Trophoblast cell (in vitro differentiated cells and primary cell): ENCODE measurements at regions not wholly inside any gene's neighbourhood (a gene's known extent, or its start where the extent isn't known, plus 50 kb on each side); places are given as distances from the start of the nearest gene placed in this dataset.

Source experiments
- DNase-seq, 2 donors: peaks; one replicate each; pipeline ENCODE4 v3.0.0-alpha.2; 2016
- H2AFZ ChIP-seq: 2 replicates; pipeline ENCODE4 v1.6.1; 2013; ENCODE audit warnings: low read length, moderate library complexity, mild to moderate bottlenecking; ENCODE audit not compliant: insufficient read depth, poor library complexity
- H2AK5ac ChIP-seq: 2 replicates; pipeline ENCODE4 v1.6.1; 2013; ENCODE audit warnings: mild to moderate bottlenecking, low read length
- H2BK120ac ChIP-seq: 2 replicates; pipeline ENCODE4 v1.6.1; 2013; ENCODE audit warnings: low read length, mild to moderate bottlenecking, moderate library complexity; ENCODE audit not compliant: insufficient read depth, poor library complexity
- H2BK12ac ChIP-seq: 2 replicates; pipeline ENCODE4 v1.6.1; 2013; ENCODE audit warnings: mild to moderate bottlenecking, low read length, moderate library complexity
- H2BK5ac ChIP-seq: 2 replicates; pipeline ENCODE4 v1.6.1; 2013; ENCODE audit warnings: low read length, low read depth, moderate library complexity, mild to moderate bottlenecking; ENCODE audit not compliant: poor library complexity
- H3K14ac ChIP-seq: 2 replicates; pipeline ENCODE4 v1.6.1; 2013; ENCODE audit warnings: mild to moderate bottlenecking, low read length
- H3K18ac ChIP-seq: 2 replicates; pipeline ENCODE4 v1.6.1; 2013; ENCODE audit warnings: mild to moderate bottlenecking, low read length
- H3K23ac ChIP-seq: 2 replicates; pipeline ENCODE4 v1.6.1; 2013; ENCODE audit warnings: low read length
- H3K27ac ChIP-seq: 2 replicates; pipeline ENCODE4 v1.5.1; 2013; ENCODE audit warnings: low read depth, mild to moderate bottlenecking, inconsistent platforms, low read length, moderate library complexity
- H3K27me3 ChIP-seq: 2 replicates; pipeline ENCODE4 v1.6.1; 2013; ENCODE audit warnings: inconsistent platforms, mild to moderate bottlenecking, low read length, moderate library complexity; ENCODE audit not compliant: insufficient read depth
- H3K36me3 ChIP-seq, 2 experiments: 1 replicate in 1 of 2; 2 replicates in 1 of 2; pipeline ENCODE4 v1.6.1; 2013; ENCODE audit warnings: low read length in 2 of 2, mild to moderate bottlenecking in 2 of 2, moderate library complexity in 1 of 2; ENCODE audit not compliant: insufficient read depth in 2 of 2, control insufficient read depth in 1 of 2
- H3K4ac ChIP-seq: 2 replicates; pipeline ENCODE4 v1.6.1; 2013; ENCODE audit warnings: low read depth, mild to moderate bottlenecking, low read length, moderate library complexity
- H3K4me1 ChIP-seq, 2 experiments: 1 replicate in 1 of 2; 2 replicates in 1 of 2; pipeline ENCODE4 v1.6.1; 2013; ENCODE audit warnings: low read length in 2 of 2, mild to moderate bottlenecking in 2 of 2, moderate library complexity in 1 of 2; ENCODE audit not compliant: insufficient read depth in 2 of 2, control insufficient read depth in 1 of 2
- H3K4me2 ChIP-seq: 2 replicates; pipeline ENCODE4 v1.6.1; 2013; ENCODE audit warnings: inconsistent platforms, mild to moderate bottlenecking, low read length, moderate library complexity
- H3K4me3 ChIP-seq: 2 replicates; pipeline ENCODE4 v1.5.1; 2013; ENCODE audit warnings: mild to moderate bottlenecking, low read depth, low read length, inconsistent platforms
- H3K79me1 ChIP-seq: one replicate; pipeline ENCODE4 v1.6.1; 2013; ENCODE audit warnings: low read length
- H3K79me2 ChIP-seq: 2 replicates; pipeline ENCODE4 v1.6.1; 2013; ENCODE audit warnings: low read length, mild to moderate bottlenecking; ENCODE audit not compliant: control insufficient read depth, insufficient read depth, poor library complexity
- H3K9ac ChIP-seq: 2 replicates; pipeline ENCODE4 v1.6.1; 2013; ENCODE audit warnings: mild to moderate bottlenecking, low read length
- H3K9me3 ChIP-seq: 2 replicates; pipeline ENCODE4 v1.6.1; 2013; ENCODE audit warnings: low read depth, mild to moderate bottlenecking, control low read depth, inconsistent platforms, low read length; ENCODE audit not compliant: insufficient read depth
- H4K12ac ChIP-seq: 2 replicates; pipeline ENCODE4 v1.6.1; 2013; ENCODE audit warnings: low read depth, mild to moderate bottlenecking, low read length, moderate library complexity
- H4K8ac ChIP-seq: 2 replicates; pipeline ENCODE4 v1.6.1; 2013; ENCODE audit warnings: low read depth, mild to moderate bottlenecking, low read length, moderate library complexity
- H4K91ac ChIP-seq: one replicate; pipeline ENCODE4 v1.6.1; 2013; ENCODE audit warnings: low read depth, mild to moderate bottlenecking, low read length, moderate library complexity
- WGBS: extraction: QIAGEN DNeasy Blood & Tissue Kit; methylation state at CpG from one replicate; pipeline ENCODE4 v1.1.7; 2013; ENCODE audit warnings: missing lambda C conversion rate; ENCODE audit not compliant: insufficient read length, insufficient coverage; ENCODE audit errors: extremely low coverage; 5-methylcytosine and 5-hydroxymethylcytosine counted together

GRCh38 chr11:130651066-130651855 is 202.8 kb downstream of the ADAMTS15 start:
- no peak overlapping the region for H3K4ac ChIP-seq
- no peak overlapping the region for H3K4me3 ChIP-seq
- H4K8ac ChIP-seq: no peak overlapping the region
- no peak overlapping the region for H4K91ac ChIP-seq
- no peaks in the 10 kb centered on the region for H3K79me1 ChIP-seq
- no CpG with 5 or more reads among the region's 9 CpGs for WGBS
- no peak overlapping the region for H3K4me2 ChIP-seq
- H3K14ac ChIP-seq: no peak overlapping the region
- H3K18ac ChIP-seq: no peak overlapping the region
- H3K27me3 ChIP-seq: no peaks in the 10 kb centered on the region
- H3K4me1 ChIP-seq: no peaks in the 10 kb centered on the region
- H3K36me3 ChIP-seq: no peaks in the 10 kb centered on the region
- H3K27ac ChIP-seq: no peak overlapping the region
- H2BK120ac ChIP-seq: no peak overlapping the region
- H3K23ac ChIP-seq: no peak overlapping the region
- no peak overlapping the region for H4K12ac ChIP-seq
- DNase-seq: no peak
- no peak overlapping the region for H2BK12ac ChIP-seq
- H3K9me3 ChIP-seq: no peaks in the 10 kb centered on the region
- no peaks in the 10 kb centered on the region for H3K79me2 ChIP-seq
- no peak overlapping the region for H2AK5ac ChIP-seq
- H3K9ac ChIP-seq: no peak overlapping the region
- no peak overlapping the region for H2AFZ ChIP-seq
- H2BK5ac ChIP-seq: no peak overlapping the region

GRCh38 chr11:130652671-130653335 is 204.4 kb downstream of the ADAMTS15 start:
- Histone ChIP-seq H3K4ac (no peak overlapping the region), H3K18ac (no peak overlapping the region)

GRCh38 chr11:130653838-130654636 is 205.6 kb downstream of the ADAMTS15 start:
- H4K12ac ChIP-seq: no peak overlapping the region
- H3K36me3 ChIP-seq: no peaks in the 10 kb centered on the region
- no peak overlapping the region for H2BK120ac ChIP-seq
- no peak overlapping the region for H2BK5ac ChIP-seq
- H3K4me3 ChIP-seq: no peak overlapping the region
- WGBS: no CpG with 5 or more reads among the region's 5 CpGs
- no peak overlapping the region for H3K9ac ChIP-seq
- no peak overlapping the region for H4K91ac ChIP-seq
- H3K4ac ChIP-seq: no peak overlapping the region
- H2AK5ac ChIP-seq: no peak overlapping the region
- no peak overlapping the region for H3K4me2 ChIP-seq
- no peaks in the 10 kb centered on the region for H3K9me3 ChIP-seq
- H2AFZ ChIP-seq: no peak overlapping the region
- DNase-seq: no peak
- H3K79me2 ChIP-seq: no peaks in the 10 kb centered on the region
- H2BK12ac ChIP-seq: no peak overlapping the region
- H3K18ac ChIP-seq: no peak overlapping the region
- H4K8ac ChIP-seq: no peak overlapping the region
- no peak overlapping the region for H3K27ac ChIP-seq
- H3K14ac ChIP-seq: no peak overlapping the region
- no peaks in the 10 kb centered on the region for H3K4me1 ChIP-seq
- no peaks in the 10 kb centered on the region for H3K27me3 ChIP-seq
- no peak overlapping the region for H3K23ac ChIP-seq
- no peaks in the 10 kb centered on the region for H3K79me1 ChIP-seq

More at GRCh38 chr11:130652671-130653335, 204.4 kb downstream of the ADAMTS15 start:
- Histone ChIP-seq H3K9me3 (no peaks in the 10 kb centered on the region), H3K9ac (no peak overlapping the region), H3K27ac (no peak overlapping the region), H4K12ac (no peak overlapping the region), H2BK12ac (no peak overlapping the region), H3K4me1 (no peaks in the 10 kb centered on the region), H3K79me1 (no peaks in the 10 kb centered on the region), H2AFZ (no peak overlapping the region), H3K27me3 (no peaks in the 10 kb centered on the region), H2AK5ac (no peak overlapping the region), H2BK5ac (no peak overlapping the region), H3K14ac (no peak overlapping the region), H2BK120ac (no peak overlapping the region), H3K79me2 (no peaks in the 10 kb centered on the region), H3K4me3 (no peak overlapping the region), H3K23ac (no peak overlapping the region), H3K36me3 (no peaks in the 10 kb centered on the region), H4K91ac (no peak overlapping the region), H3K4me2 (no peak overlapping the region), H4K8ac (no peak overlapping the region)
- no peak for DNase-seq
- WGBS: no CpG with 5 or more reads among the region's 3 CpGs

- H2AFZ ChIP-seq: no peak overlapping the region
- no peak overlapping the region for H2BK5ac ChIP-seq
- H3K14ac ChIP-seq: no peak overlapping the region
- no peaks in the 10 kb centered on the region for H3K4me1 ChIP-seq
- H4K91ac ChIP-seq: no peak overlapping the region
- H3K18ac ChIP-seq: no peak overlapping the region
- no peak overlapping the region for H2BK12ac ChIP-seq
- H3K4me2 ChIP-seq: no peak overlapping the region
- H3K27ac ChIP-seq: no peak overlapping the region
- H3K4ac ChIP-seq: no peak overlapping the region
- no peaks in the 10 kb centered on the region for H3K79me1 ChIP-seq
- no peaks in the 10 kb centered on the region for H3K79me2 ChIP-seq
- H3K9ac ChIP-seq: no peak overlapping the region
- no peaks in the 10 kb centered on the region for H3K9me3 ChIP-seq
- H3K36me3 ChIP-seq: no peaks in the 10 kb centered on the region
- H4K12ac ChIP-seq: no peak overlapping the region
- no peaks in the 10 kb centered on the region for H3K27me3 ChIP-seq
- no peak overlapping the region for H2AK5ac ChIP-seq
- H2BK120ac ChIP-seq: no peak overlapping the region
- H3K4me3 ChIP-seq: no peak overlapping the region
- no peak overlapping the region for H4K8ac ChIP-seq
- no CpG with 5 or more reads among the region's 2 CpGs for WGBS
- no peak overlapping the region for H3K23ac ChIP-seq
- DNase-seq: no peak
Observed at GRCh38 chr11:130655300-130655699, 206.9 kb downstream of the ADAMTS15 start.
